Islet of Langerhans (tissue), 1 donor: ENCODE measurements at regions not wholly inside any gene's neighbourhood (a gene's known extent, or its start where the extent isn't known, plus 50 kb on each side); places are given as distances from the start of the nearest gene placed in this dataset.
"Not testable (repeated sequence)": the region's sequence is repeated elsewhere in the genome, so short reads cannot be mapped to it uniquely, and the experiment has no call there.

Experiments used
- FAIRE-seq: peaks from one replicate; lab custom pipeline; 2011; peaks lifted over from hg19 to GRCh38; lab: Jason Lieb, UNC

- FAIRE-seq: no peak
These were observed 180.3 kb upstream of the PARD3B start for GRCh38 chr2:204364860-204365535.

DNA sequence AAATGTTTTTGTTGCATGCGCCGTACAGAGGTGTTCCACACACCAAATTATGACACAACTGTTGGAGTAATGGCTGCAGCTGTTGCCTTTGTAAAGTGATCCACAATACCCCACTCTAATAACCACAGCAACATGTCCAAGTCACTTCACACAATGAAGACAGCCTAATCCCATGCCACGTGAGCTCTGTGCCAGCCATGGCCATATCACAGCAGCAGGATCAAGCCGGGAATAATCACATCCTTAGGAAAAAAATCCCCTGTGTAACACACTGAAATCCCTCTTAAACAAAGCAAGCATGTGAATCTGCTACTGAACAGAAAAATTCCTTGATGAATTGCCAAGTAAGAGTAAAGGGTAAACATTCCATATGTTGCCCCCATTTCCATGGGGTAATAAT, 179.5 kb upstream of the PARD3B start:
- FAIRE-seq: no peak

GRCh38 chr2:204367466-204367865, 177.8 kb upstream of the PARD3B start:
- FAIRE-seq: no peak

DNA sequence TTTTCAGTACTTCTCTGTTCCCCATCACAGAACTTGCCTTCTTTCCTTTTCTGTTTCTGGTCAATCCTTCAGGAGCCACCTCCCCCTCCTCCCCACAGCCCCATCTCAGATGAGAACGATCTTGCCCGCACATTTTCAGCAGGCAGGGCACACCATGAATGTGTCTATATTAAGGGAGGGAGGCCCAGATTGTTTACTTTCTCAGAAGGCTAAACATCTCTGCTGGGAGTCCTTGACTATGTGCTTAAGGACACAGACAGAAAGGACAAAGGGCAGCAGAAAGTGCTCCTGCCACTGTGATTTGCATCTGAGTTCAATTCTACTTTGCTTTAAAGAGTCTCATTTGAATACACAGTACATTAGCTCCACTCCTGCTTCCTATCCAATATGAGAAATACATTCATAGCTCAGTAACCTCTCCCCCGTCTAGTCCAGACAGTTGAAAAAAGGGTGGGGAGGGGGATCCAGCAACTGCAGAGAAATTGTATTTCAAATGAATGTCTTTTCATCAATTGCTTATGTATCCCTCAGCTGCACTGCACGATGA, 175.0 kb upstream of the PARD3B start:
- no peak for FAIRE-seq

DNA sequence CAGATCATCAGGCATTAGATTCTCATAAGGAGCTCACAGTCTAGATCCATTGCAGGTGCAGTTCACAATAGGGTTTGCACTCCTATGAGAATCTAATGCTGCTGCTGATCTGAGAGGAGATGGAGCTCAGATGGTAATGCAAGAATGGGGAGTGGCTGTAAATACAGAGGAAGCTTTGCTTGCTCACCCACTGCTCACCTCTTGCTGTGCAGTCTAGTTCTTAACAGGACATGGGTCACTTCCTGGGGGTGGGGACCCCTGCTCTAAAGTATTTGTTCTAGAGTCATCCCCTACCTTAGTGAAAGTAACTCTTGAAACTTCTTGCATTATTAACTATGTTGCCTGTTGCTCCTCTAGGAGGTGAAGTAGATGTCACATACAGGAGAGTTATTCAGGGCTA, 171.3 kb upstream of the PARD3B start:
- no peak for FAIRE-seq

GRCh38 chr2:204380141-204380881, 165.0 kb upstream of the PARD3B start:
- no peak for FAIRE-seq

- no peak for FAIRE-seq
These were observed 158.6 kb upstream of the PARD3B start for GRCh38 chr2:204386668-204387067.

DNA sequence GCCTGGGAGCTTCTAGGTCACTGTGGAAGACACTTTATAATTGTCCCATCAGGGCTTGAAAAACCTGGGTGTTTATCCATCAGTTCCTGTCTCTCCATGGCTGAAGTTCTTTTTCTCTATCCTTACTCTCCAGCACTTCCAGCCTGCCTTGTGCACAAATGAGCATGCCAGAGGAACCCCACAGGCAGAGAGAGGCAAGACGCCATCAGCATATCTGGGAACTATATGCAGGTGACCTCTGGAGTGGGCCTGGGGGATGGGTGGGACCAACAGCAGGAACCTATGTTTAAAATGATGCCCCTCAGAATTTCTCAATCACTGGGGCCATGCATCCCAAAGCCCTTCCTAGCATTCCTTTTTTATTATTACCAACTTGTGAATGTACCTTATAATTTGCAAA, 156.2 kb upstream of the PARD3B start:
- FAIRE-seq: no peak

GRCh38 chr2:204389856-204390255, 155.4 kb upstream of the PARD3B start:
- FAIRE-seq: no peak

- FAIRE-seq: peak; percentile 9
These were observed 149.7 kb upstream of the PARD3B start for GRCh38 chr2:204395539-204395938.

- FAIRE-seq: no peak
These were observed 144.2 kb upstream of the PARD3B start for GRCh38 chr2:204401114-204401513.

DNA sequence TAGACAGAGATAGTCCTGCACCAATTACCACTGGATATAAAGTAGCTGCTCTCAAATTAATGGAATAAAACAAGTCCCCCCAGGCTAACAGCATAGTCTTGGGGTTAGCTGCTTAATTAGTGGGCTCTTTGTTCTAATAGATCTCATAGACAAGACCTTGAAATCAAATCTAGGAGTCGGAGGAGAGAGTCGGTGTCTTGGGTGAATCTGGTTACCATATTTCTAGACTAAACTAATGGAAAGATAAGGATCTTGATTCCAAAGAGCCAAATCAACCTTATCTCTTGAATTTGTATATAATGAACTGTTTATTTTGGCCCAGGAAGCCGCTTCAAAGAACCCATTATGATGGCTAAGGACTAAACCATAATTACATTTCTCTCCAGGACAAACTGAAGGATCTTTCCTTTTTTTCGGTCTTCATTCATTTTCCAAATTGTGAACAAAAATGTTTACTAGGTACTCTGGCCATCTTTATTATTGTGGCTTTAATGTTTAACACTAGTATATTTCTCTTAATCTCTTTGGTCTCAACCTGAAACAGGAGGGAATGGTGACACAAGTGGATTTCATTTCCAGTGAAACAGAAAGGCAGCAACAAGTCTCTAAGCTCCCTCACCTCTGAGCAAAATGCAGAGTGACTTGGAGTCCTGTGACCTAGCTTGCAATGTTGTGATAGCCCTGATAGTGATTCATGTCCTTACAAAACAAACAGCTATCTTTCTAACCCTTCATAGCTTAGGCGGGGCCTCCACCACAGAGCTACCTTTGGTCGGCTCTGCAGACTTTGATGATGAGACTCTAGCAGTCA, 137.9 kb upstream of the PARD3B start:
- no peak for FAIRE-seq

GRCh38 chr2:204412782-204413181, 132.5 kb upstream of the PARD3B start:
- not testable (repeated sequence) for FAIRE-seq

- FAIRE-seq: no peak
These were observed 129.7 kb upstream of the PARD3B start for GRCh38 chr2:204415406-204416181.

GRCh38 chr2:204416236-204416635, 129.0 kb upstream of the PARD3B start:
- no peak for FAIRE-seq

DNA sequence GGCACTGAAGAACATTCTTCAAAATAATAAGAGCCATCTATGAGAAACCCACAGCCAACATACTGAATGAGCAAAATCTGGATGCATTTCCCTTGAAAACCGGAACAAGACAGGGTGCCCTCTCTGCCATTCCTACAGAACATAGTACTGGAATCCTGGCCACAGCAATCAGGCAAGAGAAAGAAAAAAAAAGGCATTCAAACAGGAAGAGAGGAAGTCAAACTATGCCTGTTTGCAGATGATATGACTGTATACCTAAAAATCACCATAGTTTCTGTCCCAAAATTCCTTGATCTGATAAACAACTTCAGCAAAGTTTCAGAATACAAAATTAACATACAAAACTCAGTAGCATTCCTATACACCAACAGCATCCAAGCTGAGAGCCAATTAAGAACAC, 119.5 kb upstream of the PARD3B start:
- FAIRE-seq: no peak

GRCh38 chr2:204428675-204429074, 116.6 kb upstream of the PARD3B start:
- FAIRE-seq: no peak

- FAIRE-seq: no peak
These were observed 113.7 kb upstream of the PARD3B start for GRCh38 chr2:204431529-204431928.

- FAIRE-seq: no peak
These were observed 113.1 kb upstream of the PARD3B start for GRCh38 chr2:204432196-204432595.

DNA sequence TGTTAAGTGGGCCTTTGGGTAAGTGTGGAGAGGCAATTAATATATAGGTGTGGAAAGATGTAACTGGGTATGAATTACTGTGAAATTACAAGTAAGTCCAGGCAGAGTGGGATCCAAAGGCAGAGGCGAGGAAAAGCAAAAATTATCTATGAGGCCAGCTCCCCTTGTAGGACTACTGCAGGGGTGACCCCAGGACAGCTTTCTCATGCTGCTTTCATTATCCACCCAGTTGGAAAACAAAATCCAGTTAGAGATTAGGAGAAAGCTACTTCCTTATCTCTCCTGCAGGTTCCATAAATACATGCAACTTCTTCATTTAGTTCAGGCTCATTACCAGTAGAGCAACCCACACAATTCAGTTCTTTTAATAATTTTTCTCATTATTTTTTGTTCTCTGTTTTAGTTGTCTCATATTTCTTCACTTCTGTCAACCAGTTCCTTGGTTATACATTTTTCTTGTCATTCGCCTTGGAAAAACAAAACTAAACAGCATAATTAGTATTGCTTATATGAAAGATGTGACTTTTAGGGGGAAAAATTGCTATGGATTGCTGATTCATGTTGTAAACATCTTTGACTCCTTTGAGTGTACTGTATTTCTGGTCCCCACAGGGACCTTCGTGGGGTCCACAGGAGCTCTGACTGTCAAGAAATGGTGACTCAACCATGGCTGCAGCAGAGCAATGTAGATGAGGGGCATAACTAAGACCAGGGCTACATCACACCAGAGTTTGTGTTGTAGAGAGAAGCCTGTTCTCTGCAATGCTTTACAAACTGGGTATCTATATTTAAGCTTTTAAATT, 110.4 kb upstream of the PARD3B start:
- FAIRE-seq: no peak

GRCh38 chr2:204436230-204436629, 109.0 kb upstream of the PARD3B start:
- FAIRE-seq: no peak
